ENCODE measurements at regions not wholly inside any gene's neighbourhood (a gene's known extent, or its start where the extent isn't known, plus 50 kb on each side); places are given as distances from the start of the nearest gene placed in this dataset.

- Histone ChIP-seq H3K4me1 (ENCODE audit: control insufficient read depth in 1 of 2, low read depth in 2 of 2) (no peaks in the 10 kb centered on the region), H3K36me3 (no peaks in the 10 kb centered on the region), H3K4me3 (no peak overlapping the region), H3K27ac (no peak overlapping the region), H3K9me3 (no peaks in the 10 kb centered on the region), H3K27me3 (replicated peaks; ENCODE audit: insufficient read depth) (no peaks in the 10 kb centered on the region)
- TF ChIP-seq CTCF (IDR thresholded peaks at IDR 0.05): no peak
- DNase-seq (ENCODE audit: low spot score): no peak
- ATAC-seq (ENCODE audit: insufficient number of reproducible peaks, low FRiP score, low read depth): no peak
Measured at GRCh38 chr2:71893646-71894045, 254.0 kb downstream of the CYP26B1 start.

- no peak overlapping the region for H3K4me3 ChIP-seq
- no peak overlapping the region for H3K27ac ChIP-seq
- no peaks in the 10 kb centered on the region for H3K4me1 ChIP-seq (ENCODE audit: control insufficient read depth in 1 of 2, low read depth in 2 of 2)
- H3K27me3 ChIP-seq (replicated peaks; ENCODE audit: insufficient read depth): no peaks in the 10 kb centered on the region
- DNase-seq (ENCODE audit: low spot score) (no peak), ATAC-seq (ENCODE audit: insufficient number of reproducible peaks, low FRiP score, low read depth) (no peak)
- no peaks in the 10 kb centered on the region for H3K9me3 ChIP-seq
- TF ChIP-seq CTCF (IDR thresholded peaks at IDR 0.05): no peak
- no peaks in the 10 kb centered on the region for H3K36me3 ChIP-seq
Measured at GRCh38 chr2:71892896-71893295, 254.8 kb downstream of the CYP26B1 start.

- TF ChIP-seq CTCF (IDR thresholded peaks at IDR 0.05): no peak
- no peak for ATAC-seq (ENCODE audit: insufficient number of reproducible peaks, low FRiP score, low read depth)
- Histone ChIP-seq H3K27ac (no peak overlapping the region), H3K36me3 (no peaks in the 10 kb centered on the region), H3K27me3 (replicated peaks; ENCODE audit: insufficient read depth) (no peaks in the 10 kb centered on the region), H3K4me3 (no peak overlapping the region), H3K4me1 (ENCODE audit: control insufficient read depth in 1 of 2, low read depth in 2 of 2) (no peaks in the 10 kb centered on the region), H3K9me3 (no peaks in the 10 kb centered on the region)
- DNase-seq (ENCODE audit: low spot score): no peak
Measured at GRCh38 chr2:71892423-71892730, 255.3 kb downstream of the CYP26B1 start.

GRCh38 chr2:71891719-71892422, 255.8 kb downstream of the CYP26B1 start:
- TF ChIP-seq CTCF (IDR thresholded peaks at IDR 0.05): no peak
- no peaks in the 10 kb centered on the region for H3K36me3 ChIP-seq
- no peaks in the 10 kb centered on the region for H3K27me3 ChIP-seq (replicated peaks; ENCODE audit: insufficient read depth)
- no peaks in the 10 kb centered on the region for H3K4me1 ChIP-seq (ENCODE audit: control insufficient read depth in 1 of 2, low read depth in 2 of 2)
- DNase-seq (ENCODE audit: low spot score): no peak
- no peak overlapping the region for H3K4me3 ChIP-seq
- no peak for ATAC-seq (ENCODE audit: insufficient number of reproducible peaks, low FRiP score, low read depth)
- no peaks in the 10 kb centered on the region for H3K9me3 ChIP-seq
- no peak overlapping the region for H3K27ac ChIP-seq

GRCh38 chr2:71891155-71891554, 256.5 kb downstream of the CYP26B1 start:
- ATAC-seq (ENCODE audit: insufficient number of reproducible peaks, low FRiP score, low read depth) (no peak), DNase-seq (ENCODE audit: low spot score) (no peak)
- no peaks in the 10 kb centered on the region for H3K4me1 ChIP-seq (ENCODE audit: control insufficient read depth in 1 of 2, low read depth in 2 of 2)
- H3K27me3 ChIP-seq (replicated peaks; ENCODE audit: insufficient read depth): no peaks in the 10 kb centered on the region
- no peaks in the 10 kb centered on the region for H3K36me3 ChIP-seq
- TF ChIP-seq CTCF (IDR thresholded peaks at IDR 0.05): no peak
- no peak overlapping the region for H3K27ac ChIP-seq
- no peak overlapping the region for H3K4me3 ChIP-seq
- H3K9me3 ChIP-seq: no peaks in the 10 kb centered on the region

Measured in thoracic aorta (tissue), 2 donors.